ES-I3 (cell line): ENCODE measurements at regions not wholly inside any gene's neighbourhood (a gene's known extent, or its start where the extent isn't known, plus 50 kb on each side); places are given as distances from the start of the nearest gene placed in this dataset.

Experiments
- H3K36me3 ChIP-seq: 2 replicates; pipeline ENCODE4 v1.6.1; 2013; ENCODE audit warnings: mild to moderate bottlenecking, low read length, control low read depth, moderate library complexity; ENCODE audit not compliant: insufficient read depth
- H3K4me1 ChIP-seq: 2 replicates; pipeline ENCODE4 v1.6.1; 2013; ENCODE audit warnings: mild to moderate bottlenecking, control low read depth, low read length; ENCODE audit not compliant: insufficient read depth
- H3K9ac ChIP-seq: 2 replicates; pipeline ENCODE4 v1.6.1; 2013; ENCODE audit warnings: low read depth, mild to moderate bottlenecking, low read length, moderate library complexity
- H3K9me3 ChIP-seq: 2 replicates; pipeline ENCODE4 v1.6.1; 2013; ENCODE audit warnings: mild to moderate bottlenecking, low read length, moderate library complexity; ENCODE audit not compliant: control insufficient read depth, insufficient read depth

GRCh38 chr2:153802671-153803070, 69.1 kb upstream of the GALNT13 start:
- no peaks in the 10 kb centered on the region for H3K9me3 ChIP-seq
- H3K4me1 ChIP-seq: no peaks in the 10 kb centered on the region
- H3K36me3 ChIP-seq: no peaks in the 10 kb centered on the region
- no peak overlapping the region for H3K9ac ChIP-seq

DNA sequence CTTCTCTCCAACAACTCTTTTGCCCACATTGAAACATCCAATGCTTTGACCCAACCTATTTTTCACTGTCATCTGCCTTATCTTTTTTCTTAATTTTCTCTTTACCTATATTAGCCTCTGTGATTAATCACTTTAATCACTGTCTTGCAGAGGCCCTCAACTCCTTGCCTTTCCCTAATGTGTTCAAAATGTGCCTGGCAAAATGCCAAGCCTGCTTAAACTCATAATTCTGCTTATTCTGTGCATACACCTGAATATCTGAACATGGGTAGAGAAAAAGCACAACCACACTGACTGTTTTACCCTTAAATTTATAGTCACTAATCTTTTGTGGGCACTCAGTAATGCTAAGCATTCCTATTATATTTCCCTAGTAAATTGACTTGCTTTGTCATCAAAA, 63.0 kb upstream of the GALNT13 start:
- H3K9ac ChIP-seq: no peak overlapping the region
- H3K36me3 ChIP-seq: no peaks in the 10 kb centered on the region
- peaks cover 8% of the 10 kb centered on the region; the same call in 1 of the 2 replicates for H3K4me1 ChIP-seq
- H3K9me3 ChIP-seq: no peaks in the 10 kb centered on the region

DNA sequence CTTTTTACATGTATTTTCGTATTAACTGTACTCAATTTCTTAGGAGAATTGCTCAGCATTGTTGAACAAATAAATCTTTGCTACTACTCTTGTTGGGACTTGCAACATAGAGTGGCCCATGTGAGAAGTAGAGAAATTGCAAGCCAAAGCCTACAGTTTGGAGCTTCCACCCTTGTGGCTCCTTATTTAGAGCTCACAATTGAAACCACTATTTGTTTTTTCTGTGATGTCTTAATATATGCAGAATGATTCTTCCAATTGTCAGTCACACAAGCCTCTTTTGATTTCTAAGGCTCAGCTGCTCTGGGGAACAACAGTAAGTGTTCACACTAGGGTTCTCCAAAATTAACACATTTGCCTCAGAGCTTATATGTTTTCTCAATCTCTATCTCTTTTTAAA, 60.2 kb upstream of the GALNT13 start:
- Histone ChIP-seq H3K9me3 (no peaks in the 10 kb centered on the region), H3K4me1 (peaks cover 8% of the 10 kb centered on the region; the same call in 1 of the 2 replicates), H3K9ac (no peak overlapping the region), H3K36me3 (no peaks in the 10 kb centered on the region)

DNA sequence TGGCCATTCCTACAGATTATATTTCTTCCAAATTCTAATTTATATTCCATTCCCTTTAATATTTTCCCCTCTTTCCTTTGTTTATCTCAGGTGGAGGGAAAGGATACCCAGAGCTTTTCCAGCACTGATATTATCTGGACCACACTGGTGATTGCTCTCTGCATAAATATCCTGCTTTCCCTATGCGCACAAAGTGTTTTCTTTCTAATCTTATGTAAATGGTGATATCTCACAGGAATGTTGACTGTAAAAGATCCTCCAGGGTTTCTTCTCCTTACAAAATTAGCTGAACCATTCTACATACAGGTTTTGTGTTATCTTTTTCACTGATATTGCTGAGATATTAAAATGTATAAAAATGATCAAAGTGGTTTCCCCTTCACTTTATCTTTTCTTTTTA, 59.1 kb upstream of the GALNT13 start:
- H3K9me3 ChIP-seq: no peaks in the 10 kb centered on the region
- H3K9ac ChIP-seq: no peak overlapping the region
- peaks cover 8% of the 10 kb centered on the region; the same call in 1 of the 2 replicates for H3K4me1 ChIP-seq
- no peaks in the 10 kb centered on the region for H3K36me3 ChIP-seq

DNA sequence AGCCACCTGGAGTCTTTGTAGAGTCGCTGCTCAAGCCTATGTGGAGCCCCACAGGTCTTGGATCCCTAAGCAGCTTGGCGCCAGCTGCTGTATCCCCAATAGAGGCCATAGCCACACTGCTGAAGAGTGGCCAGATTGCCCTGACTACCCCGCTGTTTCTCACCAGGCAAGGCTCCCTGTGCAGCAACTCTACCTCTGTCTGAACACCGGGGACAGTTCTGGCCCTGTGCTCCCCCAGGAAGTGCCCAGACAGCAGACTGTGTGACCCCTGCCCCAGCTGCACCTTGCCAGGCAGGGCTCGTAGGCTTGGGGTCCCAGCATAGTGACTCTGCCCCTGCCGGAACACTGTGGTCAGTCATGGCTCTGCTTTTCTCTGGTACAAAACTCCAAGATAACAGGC, 53.5 kb upstream of the GALNT13 start:
- H3K9ac ChIP-seq: no peak overlapping the region
- no peaks in the 10 kb centered on the region for H3K36me3 ChIP-seq
- H3K4me1 ChIP-seq: no peaks in the 10 kb centered on the region
- H3K9me3 ChIP-seq: no peaks in the 10 kb centered on the region

- H3K9ac ChIP-seq: no peak overlapping the region
- no peaks in the 10 kb centered on the region for H3K36me3 ChIP-seq
- no peaks in the 10 kb centered on the region for H3K4me1 ChIP-seq
Observed at GRCh38 chr2:153819074-153819473, 52.6 kb upstream of the GALNT13 start.

GRCh38 chr2:153819501-153819900, 52.2 kb upstream of the GALNT13 start:
- Histone ChIP-seq H3K9ac (no peak overlapping the region), H3K36me3 (no peaks in the 10 kb centered on the region), H3K4me1 (no peaks in the 10 kb centered on the region), H3K9me3 (no peaks in the 10 kb centered on the region)

More at GRCh38 chr2:153819074-153819473, 52.6 kb upstream of the GALNT13 start:
- H3K9me3 ChIP-seq: no peaks in the 10 kb centered on the region
